GM23248 (cell line): ENCODE measurements at regions not wholly inside any gene's neighbourhood (a gene's known extent, or its start where the extent isn't known, plus 50 kb on each side); places are given as distances from the start of the nearest gene placed in this dataset.

Experiments used
- EZH2 ChIP-seq: fragments of 200-600 bp; sonication (generic); IDR thresholded peaks from 2 replicates; pipeline ENCODE4 v1.6.1; 2018; ENCODE audit warnings: antibody characterized with exemption, mild to moderate bottlenecking; ENCODE audit not compliant: insufficient read depth, poor library complexity, severe bottlenecking
- EZH2phosphoT487 ChIP-seq: fragments of 200-600 bp; sonication (generic); IDR thresholded peaks from 2 replicates; pipeline ENCODE4 v1.6.1; 2018; ENCODE audit warnings: antibody characterized with exemption, moderate library complexity, mild to moderate bottlenecking, low read depth; ENCODE audit not compliant: insufficient read depth

GRCh38 chr13:53848366-53848961, 819.9 kb downstream of the OLFM4 start:
- TF ChIP-seq EZH2 (no peak), EZH2phosphoT487 (no peak)
